ENCODE measurements at regions not wholly inside any gene's neighbourhood (a gene's known extent, or its start where the extent isn't known, plus 50 kb on each side); places are given as distances from the start of the nearest gene placed in this dataset.

DNA sequence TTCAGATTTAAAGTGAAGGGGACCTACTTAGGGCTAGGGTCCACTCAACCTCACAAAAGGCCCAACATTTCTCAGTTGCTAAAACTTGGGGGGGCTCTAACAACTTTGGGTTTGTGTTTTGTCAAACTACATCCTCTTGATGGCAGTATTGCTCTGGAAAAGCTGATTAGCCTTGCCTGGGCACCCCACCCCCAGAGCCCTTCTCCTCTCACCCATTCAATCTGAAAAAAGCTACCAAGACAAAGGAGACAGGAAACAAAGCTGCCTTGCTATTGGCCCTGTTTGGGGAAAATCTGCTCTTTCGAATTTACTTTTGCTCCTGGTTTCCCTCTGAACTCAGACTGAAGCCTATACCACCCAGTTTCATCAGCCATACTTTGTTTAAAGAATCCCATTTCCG lies 195.2 kb upstream of the STK26 start (continued):
- TF ChIP-seq BACH2 (CRISPR knock-in tag; IDR thresholded peaks at IDR 0.05; ENCODE audit: borderline replicate concordance) (no peak), ZFP3 (CRISPR knock-in tag; IDR thresholded peaks at IDR 0.05) (no peak), GLIS3 (CRISPR knock-in tag; IDR thresholded peaks at IDR 0.05) (no peak), TCF4 (CRISPR knock-in tag; IDR thresholded peaks at IDR 0.05; ENCODE audit: borderline replicate concordance) (no peak), ZNF8 (CRISPR knock-in tag; IDR thresholded peaks at IDR 0.05) (no peak)

DNA sequence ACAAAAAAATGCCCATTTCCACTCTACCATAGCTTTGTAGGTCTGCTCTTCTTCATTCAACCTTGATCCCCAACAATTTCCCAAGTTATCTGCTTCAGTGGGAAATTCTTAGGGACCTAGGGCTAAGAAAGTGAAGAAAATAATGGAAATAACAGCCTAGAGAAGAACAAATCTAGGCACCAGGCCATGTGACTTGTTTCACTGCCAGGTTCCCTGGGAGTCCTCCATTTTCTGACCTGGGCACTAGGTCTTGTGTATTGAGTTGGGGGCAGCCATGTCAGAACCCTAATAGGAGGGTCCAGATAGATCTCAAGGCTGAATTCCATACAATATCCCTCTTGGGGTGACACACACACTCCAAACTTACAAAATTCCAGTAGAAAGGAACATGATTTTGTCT lies 194.6 kb upstream of the STK26 start:
- no peak for TF ChIP-seq BACH2 (CRISPR knock-in tag; IDR thresholded peaks at IDR 0.05; ENCODE audit: borderline replicate concordance)
- no peak for TF ChIP-seq CREB5 (CRISPR knock-in tag; IDR thresholded peaks at IDR 0.05; ENCODE audit: low read depth)
- no peak for TF ChIP-seq ARNTL (CRISPR knock-in tag; IDR thresholded peaks at IDR 0.05; ENCODE audit: borderline replicate concordance, low read depth)
- no peak for TF ChIP-seq CSDC2 (CRISPR knock-in tag; IDR thresholded peaks at IDR 0.05)
- TF ChIP-seq, protein P1, sequence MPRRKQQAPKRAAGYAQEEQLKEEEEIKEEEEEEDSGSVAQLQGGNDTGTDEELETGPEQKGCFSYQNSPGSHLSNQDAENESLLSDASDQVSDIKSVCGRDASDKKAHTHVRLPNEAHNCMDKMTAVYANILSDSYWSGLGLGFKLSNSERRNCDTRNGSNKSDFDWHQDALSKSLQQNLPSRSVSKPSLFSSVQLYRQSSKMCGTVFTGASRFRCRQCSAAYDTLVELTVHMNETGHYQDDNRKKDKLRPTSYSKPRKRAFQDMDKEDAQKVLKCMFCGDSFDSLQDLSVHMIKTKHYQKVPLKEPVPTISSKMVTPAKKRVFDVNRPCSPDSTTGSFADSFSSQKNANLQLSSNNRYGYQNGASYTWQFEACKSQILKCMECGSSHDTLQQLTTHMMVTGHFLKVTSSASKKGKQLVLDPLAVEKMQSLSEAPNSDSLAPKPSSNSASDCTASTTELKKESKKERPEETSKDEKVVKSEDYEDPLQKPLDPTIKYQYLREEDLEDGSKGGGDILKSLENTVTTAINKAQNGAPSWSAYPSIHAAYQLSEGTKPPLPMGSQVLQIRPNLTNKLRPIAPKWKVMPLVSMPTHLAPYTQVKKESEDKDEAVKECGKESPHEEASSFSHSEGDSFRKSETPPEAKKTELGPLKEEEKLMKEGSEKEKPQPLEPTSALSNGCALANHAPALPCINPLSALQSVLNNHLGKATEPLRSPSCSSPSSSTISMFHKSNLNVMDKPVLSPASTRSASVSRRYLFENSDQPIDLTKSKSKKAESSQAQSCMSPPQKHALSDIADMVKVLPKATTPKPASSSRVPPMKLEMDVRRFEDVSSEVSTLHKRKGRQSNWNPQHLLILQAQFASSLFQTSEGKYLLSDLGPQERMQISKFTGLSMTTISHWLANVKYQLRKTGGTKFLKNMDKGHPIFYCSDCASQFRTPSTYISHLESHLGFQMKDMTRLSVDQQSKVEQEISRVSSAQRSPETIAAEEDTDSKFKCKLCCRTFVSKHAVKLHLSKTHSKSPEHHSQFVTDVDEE (CRISPR knock-in tag; IDR thresholded peaks at IDR 0.05): no peak
- TF ChIP-seq ISL1 (CRISPR knock-in tag; IDR thresholded peaks at IDR 0.05): no peak
- no peak for ATAC-seq

- no peak for TF ChIP-seq ESRRG (CRISPR knock-in tag; IDR thresholded peaks at IDR 0.05)
- TF ChIP-seq PPARA (CRISPR knock-in tag; IDR thresholded peaks at IDR 0.05; ENCODE audit: borderline replicate concordance): no peak
- no peak for TF ChIP-seq BACH2 (CRISPR knock-in tag; IDR thresholded peaks at IDR 0.05; ENCODE audit: borderline replicate concordance)
- no peak for TF ChIP-seq ZFP3 (CRISPR knock-in tag; IDR thresholded peaks at IDR 0.05)
- no peak for TF ChIP-seq GLIS3 (CRISPR knock-in tag; IDR thresholded peaks at IDR 0.05)
- no peak for TF ChIP-seq ZC3H10 (CRISPR knock-in tag; IDR thresholded peaks at IDR 0.05)
- TF ChIP-seq, protein P2, sequence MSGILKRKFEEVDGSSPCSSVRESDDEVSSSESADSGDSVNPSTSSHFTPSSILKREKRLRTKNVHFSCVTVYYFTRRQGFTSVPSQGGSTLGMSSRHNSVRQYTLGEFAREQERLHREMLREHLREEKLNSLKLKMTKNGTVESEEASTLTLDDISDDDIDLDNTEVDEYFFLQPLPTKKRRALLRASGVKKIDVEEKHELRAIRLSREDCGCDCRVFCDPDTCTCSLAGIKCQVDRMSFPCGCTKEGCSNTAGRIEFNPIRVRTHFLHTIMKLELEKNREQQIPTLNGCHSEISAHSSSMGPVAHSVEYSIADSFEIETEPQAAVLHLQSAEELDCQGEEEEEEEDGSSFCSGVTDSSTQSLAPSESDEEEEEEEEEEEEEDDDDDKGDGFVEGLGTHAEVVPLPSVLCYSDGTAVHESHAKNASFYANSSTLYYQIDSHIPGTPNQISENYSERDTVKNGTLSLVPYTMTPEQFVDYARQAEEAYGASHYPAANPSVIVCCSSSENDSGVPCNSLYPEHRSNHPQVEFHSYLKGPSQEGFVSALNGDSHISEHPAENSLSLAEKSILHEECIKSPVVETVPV (CRISPR knock-in tag; IDR thresholded peaks at IDR 0.05): no peak
- TF ChIP-seq ARNTL (CRISPR knock-in tag; IDR thresholded peaks at IDR 0.05; ENCODE audit: borderline replicate concordance, low read depth): no peak
- no peak for TF ChIP-seq POU6F1 (CRISPR knock-in tag; IDR thresholded peaks at IDR 0.05; ENCODE audit: borderline replicate concordance, low read depth)
- ATAC-seq: peak; percentile 90
Observed at GRCh38 chrX:131830400-131831184, 192.5 kb upstream of the STK26 start.

DNA sequence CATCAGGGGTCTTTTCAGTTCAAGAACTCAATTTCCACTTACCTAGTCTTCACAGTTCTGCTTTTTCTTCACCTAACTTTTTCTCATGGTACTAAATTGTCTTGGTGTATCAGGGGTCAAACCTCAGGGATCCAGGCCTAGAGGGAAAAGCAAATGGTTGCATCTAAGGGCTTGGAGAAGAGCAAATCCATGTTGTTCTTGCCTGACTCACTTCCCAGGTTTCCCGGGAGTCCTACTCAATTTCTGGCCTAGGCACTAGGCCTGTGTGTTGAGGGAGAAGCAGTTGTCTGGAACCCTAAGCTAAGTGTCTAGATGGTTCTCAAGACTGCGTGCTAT lies 191.9 kb upstream of the STK26 start:
- peak; percentile 15 for ATAC-seq
- TF ChIP-seq, protein P3, sequence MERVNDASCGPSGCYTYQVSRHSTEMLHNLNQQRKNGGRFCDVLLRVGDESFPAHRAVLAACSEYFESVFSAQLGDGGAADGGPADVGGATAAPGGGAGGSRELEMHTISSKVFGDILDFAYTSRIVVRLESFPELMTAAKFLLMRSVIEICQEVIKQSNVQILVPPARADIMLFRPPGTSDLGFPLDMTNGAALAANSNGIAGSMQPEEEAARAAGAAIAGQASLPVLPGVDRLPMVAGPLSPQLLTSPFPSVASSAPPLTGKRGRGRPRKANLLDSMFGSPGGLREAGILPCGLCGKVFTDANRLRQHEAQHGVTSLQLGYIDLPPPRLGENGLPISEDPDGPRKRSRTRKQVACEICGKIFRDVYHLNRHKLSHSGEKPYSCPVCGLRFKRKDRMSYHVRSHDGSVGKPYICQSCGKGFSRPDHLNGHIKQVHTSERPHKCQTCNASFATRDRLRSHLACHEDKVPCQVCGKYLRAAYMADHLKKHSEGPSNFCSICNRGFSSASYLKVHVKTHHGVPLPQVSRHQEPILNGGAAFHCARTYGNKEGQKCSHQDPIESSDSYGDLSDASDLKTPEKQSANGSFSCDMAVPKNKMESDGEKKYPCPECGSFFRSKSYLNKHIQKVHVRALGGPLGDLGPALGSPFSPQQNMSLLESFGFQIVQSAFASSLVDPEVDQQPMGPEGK (CRISPR knock-in tag; IDR thresholded peaks at IDR 0.05; ENCODE audit: borderline replicate concordance): no peak
- no peak for TF ChIP-seq ZC3H10 (CRISPR knock-in tag; IDR thresholded peaks at IDR 0.05)
- TF ChIP-seq ZNF70 (CRISPR knock-in tag; IDR thresholded peaks at IDR 0.05): no peak
- no peak for TF ChIP-seq ARNTL (CRISPR knock-in tag; IDR thresholded peaks at IDR 0.05; ENCODE audit: borderline replicate concordance, low read depth)
- TF ChIP-seq ESRRG (CRISPR knock-in tag; IDR thresholded peaks at IDR 0.05): no peak
- TF ChIP-seq POU6F1 (CRISPR knock-in tag; IDR thresholded peaks at IDR 0.05; ENCODE audit: borderline replicate concordance, low read depth): no peak
- TF ChIP-seq CREB5 (CRISPR knock-in tag; IDR thresholded peaks at IDR 0.05; ENCODE audit: low read depth): no peak
- TF ChIP-seq ZFP3 (CRISPR knock-in tag; IDR thresholded peaks at IDR 0.05): no peak
- TF ChIP-seq ZNF565 (CRISPR knock-in tag; conservative IDR thresholded peaks at IDR 0.05; ENCODE audit: low read depth): no peak
- TF ChIP-seq CSDC2 (CRISPR knock-in tag; IDR thresholded peaks at IDR 0.05): no peak
- no peak for TF ChIP-seq TOX (CRISPR knock-in tag; IDR thresholded peaks at IDR 0.05; ENCODE audit: borderline replicate concordance)
- no peak for TF ChIP-seq RARB (CRISPR knock-in tag; IDR thresholded peaks at IDR 0.05)
- no peak for TF ChIP-seq TCF4 (CRISPR knock-in tag; IDR thresholded peaks at IDR 0.05; ENCODE audit: borderline replicate concordance)
- no peak for TF ChIP-seq SNAI2 (CRISPR knock-in tag; IDR thresholded peaks at IDR 0.05)

Data from SK-N-SH treated with all-trans-retinoic acid at 6 μM for 48 hours (cell line).